ENCODE measurements at regions not wholly inside any gene's neighbourhood (a gene's known extent, or its start where the extent isn't known, plus 50 kb on each side); places are given as distances from the start of the nearest gene placed in this dataset.

DNA sequence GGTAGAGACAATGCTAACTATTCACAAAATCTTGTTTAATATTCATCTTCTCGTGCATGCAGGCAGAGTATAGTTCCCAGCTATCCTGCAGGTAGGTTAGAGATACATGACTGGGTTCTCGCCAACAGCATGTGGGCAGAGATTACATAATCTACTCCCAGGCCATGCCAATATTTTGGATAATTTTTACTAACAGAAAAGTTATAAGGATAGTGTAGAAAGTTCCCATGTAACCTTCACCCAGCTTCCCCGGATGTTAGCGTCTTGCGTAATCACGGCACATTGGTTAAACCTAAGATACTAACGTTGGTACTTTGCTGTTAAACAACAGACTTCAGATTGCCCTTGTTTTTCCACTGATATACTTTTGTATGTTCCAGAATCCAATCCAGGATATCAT, 215.5 kb upstream of the LARGE1 start:
- H2AFZ ChIP-seq (ENCODE audit: control insufficient read depth, low read length) = no peak overlapping the region
- no peak overlapping the region for H3K4me2 ChIP-seq (ENCODE audit: control insufficient read depth, extremely low read depth, insufficient read depth, low read depth, low read length)
- no peak for FAIRE-seq
- no peaks in the 10 kb centered on the region for H4K20me1 ChIP-seq (ENCODE audit: control insufficient read depth, extremely low read depth, insufficient read depth, low read length)
- no peak overlapping the region for H3K27ac ChIP-seq (ENCODE audit: control insufficient read depth, insufficient read depth, low read length)
- no peaks in the 10 kb centered on the region for H3K9me3 ChIP-seq (ENCODE audit: control insufficient read depth, low read depth, low read length)
- H3K4me3 ChIP-seq (ENCODE audit: control insufficient read depth in 2 of 3, extremely low read depth in 1 of 3, insufficient read depth in 2 of 3, low read depth in 1 of 3, low read length in 3 of 3) = no peak overlapping the region
- no peaks in the 10 kb centered on the region for H3K9me1 ChIP-seq (ENCODE audit: control insufficient read depth, extremely low read depth, insufficient read depth, low read length)
- no peak for TF ChIP-seq EZH2 (IDR thresholded peaks at IDR 0.05; ENCODE audit: low read length)
- TF ChIP-seq, protein P1, sequence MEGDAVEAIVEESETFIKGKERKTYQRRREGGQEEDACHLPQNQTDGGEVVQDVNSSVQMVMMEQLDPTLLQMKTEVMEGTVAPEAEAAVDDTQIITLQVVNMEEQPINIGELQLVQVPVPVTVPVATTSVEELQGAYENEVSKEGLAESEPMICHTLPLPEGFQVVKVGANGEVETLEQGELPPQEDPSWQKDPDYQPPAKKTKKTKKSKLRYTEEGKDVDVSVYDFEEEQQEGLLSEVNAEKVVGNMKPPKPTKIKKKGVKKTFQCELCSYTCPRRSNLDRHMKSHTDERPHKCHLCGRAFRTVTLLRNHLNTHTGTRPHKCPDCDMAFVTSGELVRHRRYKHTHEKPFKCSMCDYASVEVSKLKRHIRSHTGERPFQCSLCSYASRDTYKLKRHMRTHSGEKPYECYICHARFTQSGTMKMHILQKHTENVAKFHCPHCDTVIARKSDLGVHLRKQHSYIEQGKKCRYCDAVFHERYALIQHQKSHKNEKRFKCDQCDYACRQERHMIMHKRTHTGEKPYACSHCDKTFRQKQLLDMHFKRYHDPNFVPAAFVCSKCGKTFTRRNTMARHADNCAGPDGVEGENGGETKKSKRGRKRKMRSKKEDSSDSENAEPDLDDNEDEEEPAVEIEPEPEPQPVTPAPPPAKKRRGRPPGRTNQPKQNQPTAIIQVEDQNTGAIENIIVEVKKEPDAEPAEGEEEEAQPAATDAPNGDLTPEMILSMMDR (optimal IDR thresholded peaks at IDR 0.05 in 1 of 3, IDR thresholded peaks at IDR 0.05 in 1 of 3, conservative IDR thresholded peaks at IDR 0.05 in 1 of 3; ENCODE audit: extremely low read depth in 1 of 3, insufficient read depth in 2 of 3, low read length in 3 of 3) = no peak
- no peaks in the 10 kb centered on the region for H3K4me1 ChIP-seq (ENCODE audit: control insufficient read depth, extremely low read depth, insufficient read depth, low read length)
- DNase-seq (ENCODE audit: low read depth, low spot score) = no peak
- no peaks in the 10 kb centered on the region for H3K36me3 ChIP-seq (ENCODE audit: control insufficient read depth in 2 of 2, extremely low read depth in 1 of 2, insufficient read depth in 2 of 2, low read length in 2 of 2)
- no peaks in the 10 kb centered on the region for H3K27me3 ChIP-seq (ENCODE audit: control insufficient read depth, extremely low read depth, insufficient read depth, low read length)
- H3K9ac ChIP-seq (ENCODE audit: control insufficient read depth, extremely low read depth, insufficient read depth, low read length) = no peak overlapping the region
- H3K79me2 ChIP-seq (ENCODE audit: control insufficient read depth, insufficient read depth, low read length) = no peaks in the 10 kb centered on the region
- dilution Hi-C loops (cut with MboI; ENCODE audit: extremely low pct_ligation_motif_present, low sequenced_read_pairs) = no loop called here

DNA sequence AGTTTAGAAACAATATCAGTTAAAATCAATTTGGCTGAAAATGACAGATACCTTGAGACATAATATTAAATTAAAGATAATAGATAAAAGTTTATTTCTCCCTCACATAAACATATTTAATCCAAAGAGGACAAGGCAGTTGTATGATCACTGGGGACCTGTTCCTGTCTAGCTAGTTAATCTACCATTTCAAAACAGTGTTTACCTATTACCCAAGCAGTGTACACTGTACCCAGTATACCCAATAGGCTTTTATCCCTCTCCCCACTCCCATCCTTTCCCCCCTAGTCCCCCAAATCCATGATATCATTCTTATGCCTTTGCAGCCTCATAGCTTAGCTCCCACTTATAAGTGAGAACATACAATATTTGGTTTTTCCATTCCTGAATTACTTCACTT, 229.7 kb upstream of the LARGE1 start:
- no peak overlapping the region for H3K4me2 ChIP-seq (ENCODE audit: control insufficient read depth, extremely low read depth, insufficient read depth, low read depth, low read length)
- dilution Hi-C loops (cut with MboI; ENCODE audit: extremely low pct_ligation_motif_present, low sequenced_read_pairs) = no loop called here
- H3K4me1 ChIP-seq (ENCODE audit: control insufficient read depth, extremely low read depth, insufficient read depth, low read length) = no peaks in the 10 kb centered on the region
- H3K9me3 ChIP-seq (ENCODE audit: control insufficient read depth, low read depth, low read length) = no peaks in the 10 kb centered on the region
- no peaks in the 10 kb centered on the region for H4K20me1 ChIP-seq (ENCODE audit: control insufficient read depth, extremely low read depth, insufficient read depth, low read length)
- no peaks in the 10 kb centered on the region for H3K36me3 ChIP-seq (ENCODE audit: control insufficient read depth in 2 of 2, extremely low read depth in 1 of 2, insufficient read depth in 2 of 2, low read length in 2 of 2)
- FAIRE-seq = no peak
- H2AFZ ChIP-seq (ENCODE audit: control insufficient read depth, low read length) = no peak overlapping the region
- no peaks in the 10 kb centered on the region for H3K79me2 ChIP-seq (ENCODE audit: control insufficient read depth, insufficient read depth, low read length)
- no peak overlapping the region for H3K9ac ChIP-seq (ENCODE audit: control insufficient read depth, extremely low read depth, insufficient read depth, low read length)
- no peak for DNase-seq (ENCODE audit: low read depth, low spot score)
- no peak overlapping the region for H3K4me3 ChIP-seq (ENCODE audit: control insufficient read depth in 2 of 3, extremely low read depth in 1 of 3, insufficient read depth in 2 of 3, low read depth in 1 of 3, low read length in 3 of 3)
- H3K27ac ChIP-seq (ENCODE audit: control insufficient read depth, insufficient read depth, low read length) = no peak overlapping the region
- H3K9me1 ChIP-seq (ENCODE audit: control insufficient read depth, extremely low read depth, insufficient read depth, low read length) = no peaks in the 10 kb centered on the region
- H3K27me3 ChIP-seq (ENCODE audit: control insufficient read depth, extremely low read depth, insufficient read depth, low read length) = no peaks in the 10 kb centered on the region
- TF ChIP-seq EZH2 (IDR thresholded peaks at IDR 0.05; ENCODE audit: low read length) = no peak
- TF ChIP-seq, protein P1 (optimal IDR thresholded peaks at IDR 0.05 in 1 of 3, IDR thresholded peaks at IDR 0.05 in 1 of 3, conservative IDR thresholded peaks at IDR 0.05 in 1 of 3; ENCODE audit: extremely low read depth in 1 of 3, insufficient read depth in 2 of 3, low read length in 3 of 3) = no peak

All from keratinocyte (primary cell).